IMR-90 (cell line): ENCODE measurements at regions not wholly inside any gene's neighbourhood (a gene's known extent, or its start where the extent isn't known, plus 50 kb on each side); places are given as distances from the start of the nearest gene placed in this dataset.

Experiments used
- ATAC-seq: fragments of 200-7000 bp; cut with Tn5 transposase; 2 replicates; pipeline ENCODE4 v1.9.1; 2020; ENCODE audit warnings: low read depth, mild to moderate bottlenecking, moderate library complexity
- BruUV-seq: library from RNA; stranded (reverse); fragments of 400-500 nt; replicated peaks from 2 replicates; lab custom pipeline; 2021; lab: Mats Ljungman, UMichigan
- CTCF ChIA-PET: fragments of 300-600 bp; formaldehyde crosslinking; extraction: SDS; loops from one replicate; lab custom pipeline; 2021; ENCODE audit warnings: antibody characterized with exemption; lab: Yijun Ruan, JAX
- POLR2A ChIA-PET: fragments of 300-600 bp; sonication (Branson Sonifier 250); formaldehyde crosslinking; loops from one replicate; lab custom pipeline; 2022; ENCODE audit warnings: antibody characterized with exemption; ENCODE audit not compliant: unreplicated experiment; lab: Charles Lee
- DNase-seq: peaks from one replicate; pipeline ENCODE4 v3.0.0; 2013
- H2AFZ ChIP-seq: replicated peaks from 2 replicates; pipeline ENCODE3; 2013; ENCODE audit warnings: low read length, mild to moderate bottlenecking; ENCODE audit not compliant: poor library complexity
- H2AK5ac ChIP-seq: 2 replicates; pipeline ENCODE4 v1.6.1; 2013; ENCODE audit warnings: low read depth, low read length, inconsistent platforms
- H2AK9ac ChIP-seq: replicated peaks from 2 replicates; pipeline ENCODE3; 2013; ENCODE audit warnings: mild to moderate bottlenecking, low read depth, low read length, moderate library complexity; ENCODE audit not compliant: poor library complexity
- H2BK120ac ChIP-seq: 2 replicates; pipeline ENCODE4 v1.6.1; 2013; ENCODE audit warnings: low read depth, low read length, inconsistent platforms
- H2BK15ac ChIP-seq: 3 replicates; pipeline ENCODE4 v1.6.1; 2013; ENCODE audit warnings: low read depth, low read length, inconsistent platforms
- H2BK20ac ChIP-seq: 2 replicates; pipeline ENCODE4 v1.6.1; 2013; ENCODE audit warnings: low read depth, mild to moderate bottlenecking, inconsistent platforms, low read length, moderate library complexity
- H2BK5ac ChIP-seq: 2 replicates; pipeline ENCODE4 v1.6.1; 2013; ENCODE audit warnings: mild to moderate bottlenecking, low read depth, low read length, inconsistent platforms; ENCODE audit not compliant: poor library complexity, severe bottlenecking
- H3K14ac ChIP-seq: replicated peaks from 2 replicates; pipeline ENCODE4 v1.6.1; 2013; ENCODE audit warnings: low read depth, low read length, inconsistent platforms
- H3K18ac ChIP-seq: 2 replicates; pipeline ENCODE4 v1.6.1; 2013; ENCODE audit warnings: low read depth, low read length, control low read depth
- H3K23ac ChIP-seq: 2 replicates; pipeline ENCODE4 v1.6.1; 2013; ENCODE audit warnings: low read depth, low read length, inconsistent platforms
- H3K27ac ChIP-seq: 2 replicates; pipeline ENCODE4 v1.5.1; 2013; ENCODE audit warnings: mild to moderate bottlenecking, control low read depth, low read length; ENCODE audit not compliant: insufficient read depth
- H3K27me3 ChIP-seq: 2 replicates; pipeline ENCODE4 v1.6.1; 2013; ENCODE audit warnings: low read length; ENCODE audit not compliant: control insufficient read depth, insufficient read depth
- H3K36me3 ChIP-seq: 2 replicates; pipeline ENCODE4 v1.6.1; 2013; ENCODE audit warnings: low read length, mixed read lengths; ENCODE audit not compliant: control insufficient read depth, insufficient read depth
- H3K4ac ChIP-seq: 2 replicates; pipeline ENCODE4 v1.6.1; 2013; ENCODE audit warnings: low read depth, low read length, inconsistent platforms
- H3K4me1 ChIP-seq: 2 replicates; pipeline ENCODE4 v1.6.1; 2013; ENCODE audit warnings: low read length, mixed read lengths; ENCODE audit not compliant: control insufficient read depth, insufficient read depth
- H3K4me2 ChIP-seq: 2 replicates; pipeline ENCODE4 v1.6.1; 2013; ENCODE audit warnings: low read depth, mild to moderate bottlenecking, control low read depth, low read length, moderate library complexity
- H3K4me3 ChIP-seq: 2 replicates; pipeline ENCODE4 v1.5.1; 2013; ENCODE audit warnings: low read depth, mild to moderate bottlenecking, control low read depth, low read length, moderate library complexity; ENCODE audit not compliant: insufficient read depth
- H3K56ac ChIP-seq: 2 replicates; pipeline ENCODE4 v1.6.1; 2013; ENCODE audit warnings: low read length, inconsistent platforms; ENCODE audit not compliant: insufficient read depth; ENCODE audit errors: extremely low read depth
- H3K79me1 ChIP-seq, 2 experiments: 2 replicates each; pipeline ENCODE4 v1.6.1; 2013; ENCODE audit warnings: low read length in 2 of 2, inconsistent platforms in 1 of 2, low read depth in 1 of 2
- H3K9ac ChIP-seq: 2 replicates; pipeline ENCODE4 v1.6.1; 2013; ENCODE audit warnings: low read depth, low read length, control low read depth
- H3K9me1 ChIP-seq: 2 replicates; pipeline ENCODE4 v1.6.1; 2013; ENCODE audit warnings: low read length, inconsistent platforms; ENCODE audit not compliant: insufficient read depth
- H3K9me3 ChIP-seq: 2 replicates; pipeline ENCODE4 v1.6.1; 2013; ENCODE audit warnings: low read length; ENCODE audit not compliant: control insufficient read depth, insufficient read depth
- H4K20me1 ChIP-seq: 2 replicates; pipeline ENCODE4 v1.6.1; 2013; ENCODE audit warnings: low read length, inconsistent platforms; ENCODE audit not compliant: insufficient read depth
- H4K5ac ChIP-seq: 2 replicates; pipeline ENCODE4 v1.6.1; 2013; ENCODE audit warnings: mild to moderate bottlenecking, low read depth, low read length, control low read depth
- H4K8ac ChIP-seq, 2 experiments: 2 replicates each; pipeline ENCODE4 v1.6.1; 2013; ENCODE audit warnings: low read depth in 2 of 2, low read length in 2 of 2, control low read depth in 1 of 2, inconsistent platforms in 1 of 2
- H4K91ac ChIP-seq: 2 replicates; pipeline ENCODE4 v1.6.1; 2013; ENCODE audit warnings: low read depth, low read length, inconsistent platforms; ENCODE audit not compliant: insufficient read depth
- BHLHE40 ChIP-seq: fragments of 150-350 bp; IDR thresholded peaks from 2 replicates; pipeline ENCODE4 v1.6.1; 2016; ENCODE audit warnings: mild to moderate bottlenecking, low read depth, low read length
- CHD1 ChIP-seq: IDR thresholded peaks from 2 replicates; pipeline ENCODE4 v1.6.1; 2012; ENCODE audit warnings: low read depth, low read length, improper control_type of control experiment
- FOS ChIP-seq: fragments of 150-350 bp; IDR thresholded peaks from 2 replicates; pipeline ENCODE4 v1.6.1; 2016; ENCODE audit warnings: low read depth, low read length
- MAFK ChIP-seq: IDR thresholded peaks from 2 replicates; pipeline ENCODE4 v1.6.1; 2012; ENCODE audit warnings: low read depth, low read length, improper control_type of control experiment
- MAZ ChIP-seq: IDR thresholded peaks from 2 replicates; pipeline ENCODE4 v1.6.1; 2012; ENCODE audit warnings: low read depth, mild to moderate bottlenecking, low read length, improper control_type of control experiment, moderate library complexity, borderline replicate concordance
- MXI1 ChIP-seq: IDR thresholded peaks from 2 replicates; pipeline ENCODE4 v1.6.1; 2012; ENCODE audit warnings: low read depth, mild to moderate bottlenecking, low read length, moderate library complexity, borderline replicate concordance
- NFE2L2 ChIP-seq: fragments of 150-350 bp; IDR thresholded peaks from 2 replicates; pipeline ENCODE4 v1.6.1; 2016; ENCODE audit warnings: low read depth, mild to moderate bottlenecking, low read length
- POLR2A ChIP-seq: IDR thresholded peaks from 2 replicates; pipeline ENCODE4 v1.6.1; 2012; ENCODE audit warnings: mild to moderate bottlenecking, low read depth, low read length
- RAD21 ChIP-seq: IDR thresholded peaks from 2 replicates; pipeline ENCODE4 v1.6.1; 2012; ENCODE audit warnings: low read length, improper control_type of control experiment
- RCOR1 ChIP-seq: IDR thresholded peaks from 2 replicates; pipeline ENCODE4 v1.6.1; 2012; ENCODE audit warnings: mild to moderate bottlenecking, low read length, improper control_type of control experiment; ENCODE audit not compliant: insufficient replicate concordance
- RFX5 ChIP-seq: IDR thresholded peaks from 2 replicates; pipeline ENCODE4 v1.8.0; 2012; ENCODE audit warnings: low read depth, mild to moderate bottlenecking, low read length, moderate library complexity
- SMC3 ChIP-seq: fragments of 150-350 bp; IDR thresholded peaks from 2 replicates; pipeline ENCODE4 v1.6.1; 2016; ENCODE audit warnings: low read depth, mild to moderate bottlenecking, antibody characterized with exemption, low read length, moderate library complexity
- dilution Hi-C: fragments of 300-500 bp; cut with HindIII; formaldehyde crosslinking; loops from one replicate; pipeline ENCODE4 v1.14.3; 2018; ENCODE audit warnings: low sequenced_read_pairs; ENCODE audit not compliant: unreplicated experiment
- in situ Hi-C: fragments of 300-500 bp; cut with MboI; formaldehyde crosslinking; loops from 3 replicates; pipeline ENCODE4 v1.14.3; 2019; ENCODE audit warnings: low sequenced_read_pairs, inconsistent platforms, mixed read lengths
- intact Hi-C: fragments of 100-400 bp; cut with micrococcal nuclease; formaldehyde crosslinking; loops from 2 replicates; pipeline ENCODE4 v1.10.0; 2022
- TF ChIP-seq, protein P1 (sequence below): fragments of 150-350 bp; IDR thresholded peaks from 2 replicates; pipeline ENCODE4 v1.6.1; 2016; ENCODE audit warnings: low read depth, mild to moderate bottlenecking, low read length, moderate library complexity, borderline replicate concordance
- TF ChIP-seq, protein P2 (sequence below): fragments of 150-350 bp; IDR thresholded peaks from 2 replicates; pipeline ENCODE4 v1.6.1; 2017; ENCODE audit warnings: mild to moderate bottlenecking, antibody characterized with exemption, low read length, low read depth

DNA sequence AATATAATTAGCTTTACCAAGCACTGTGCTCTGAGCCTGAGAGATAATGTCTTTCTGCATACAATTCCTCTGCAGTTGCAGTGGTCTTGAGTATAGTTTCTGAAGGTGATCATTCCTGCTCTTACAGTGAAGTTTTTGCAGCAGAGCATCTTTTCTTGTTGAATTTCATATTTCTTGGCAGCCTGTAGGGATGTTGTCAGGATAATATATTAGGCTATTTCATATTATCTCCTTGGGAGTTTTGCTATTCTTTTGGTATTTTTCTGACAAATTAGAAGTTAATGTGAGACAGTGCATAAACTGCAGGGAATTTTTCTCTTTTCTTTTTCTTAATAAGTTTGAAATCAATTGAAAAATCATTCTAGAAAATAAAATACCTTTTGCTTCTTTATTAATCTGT, 1502.6 kb upstream of the FLRT2 start:
- Histone ChIP-seq H3K27ac (no peak overlapping the region), H3K18ac (no peak overlapping the region), H3K4ac (no peak overlapping the region), H2BK5ac (no peak overlapping the region), H3K23ac (no peak overlapping the region), H3K56ac (no peak overlapping the region), H2BK120ac (no peak overlapping the region), H4K20me1 (no peaks in the 10 kb centered on the region), H3K9me1 (no peaks in the 10 kb centered on the region), H2AK5ac (no peak overlapping the region), H3K36me3 (no peaks in the 10 kb centered on the region), H2AFZ (no peak overlapping the region), H3K9ac (no peak overlapping the region), H3K4me2 (no peak overlapping the region), H2AK9ac (no peak overlapping the region), H2BK15ac (no peak overlapping the region), H4K5ac (no peak overlapping the region), H3K9me3 (no peaks in the 10 kb centered on the region), H3K79me1 (no peaks in the 10 kb centered on the region), H4K8ac (no peak overlapping the region), H3K4me1 (no peaks in the 10 kb centered on the region), H3K27me3 (no peaks in the 10 kb centered on the region), H3K14ac (no peak overlapping the region), H4K91ac (no peak overlapping the region), H2BK20ac (no peak overlapping the region), H3K4me3 (no peak overlapping the region)
- in situ Hi-C loops (no loop called here), intact Hi-C loops (no loop called here), dilution Hi-C loops (no loop called here)
- TF ChIP-seq SMC3 (no peak), MXI1 (no peak), MAFK (no peak), POLR2A (no peak), BHLHE40 (no peak), MAZ (no peak), FOS (no peak), RFX5 (no peak), RAD21 (no peak), NFE2L2 (no peak), CHD1 (no peak), RCOR1 (no peak)
- TF ChIP-seq, protein P1, sequence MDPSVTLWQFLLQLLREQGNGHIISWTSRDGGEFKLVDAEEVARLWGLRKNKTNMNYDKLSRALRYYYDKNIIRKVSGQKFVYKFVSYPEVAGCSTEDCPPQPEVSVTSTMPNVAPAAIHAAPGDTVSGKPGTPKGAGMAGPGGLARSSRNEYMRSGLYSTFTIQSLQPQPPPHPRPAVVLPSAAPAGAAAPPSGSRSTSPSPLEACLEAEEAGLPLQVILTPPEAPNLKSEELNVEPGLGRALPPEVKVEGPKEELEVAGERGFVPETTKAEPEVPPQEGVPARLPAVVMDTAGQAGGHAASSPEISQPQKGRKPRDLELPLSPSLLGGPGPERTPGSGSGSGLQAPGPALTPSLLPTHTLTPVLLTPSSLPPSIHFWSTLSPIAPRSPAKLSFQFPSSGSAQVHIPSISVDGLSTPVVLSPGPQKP = no peak
- TF ChIP-seq, protein P2, sequence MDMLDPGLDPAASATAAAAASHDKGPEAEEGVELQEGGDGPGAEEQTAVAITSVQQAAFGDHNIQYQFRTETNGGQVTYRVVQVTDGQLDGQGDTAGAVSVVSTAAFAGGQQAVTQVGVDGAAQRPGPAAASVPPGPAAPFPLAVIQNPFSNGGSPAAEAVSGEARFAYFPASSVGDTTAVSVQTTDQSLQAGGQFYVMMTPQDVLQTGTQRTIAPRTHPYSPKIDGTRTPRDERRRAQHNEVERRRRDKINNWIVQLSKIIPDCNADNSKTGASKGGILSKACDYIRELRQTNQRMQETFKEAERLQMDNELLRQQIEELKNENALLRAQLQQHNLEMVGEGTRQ = no peak
- ATAC-seq = no peak
- BruUV-seq = no TSS peak
- DNase-seq = no peak
- CTCF ChIA-PET = no interaction called here
- POLR2A ChIA-PET = no interaction called here
